ENCODE measurements at regions not wholly inside any gene's neighbourhood (a gene's known extent, or its start where the extent isn't known, plus 50 kb on each side); places are given as distances from the start of the nearest gene placed in this dataset.
"Not testable (repeated sequence)": the region's sequence is repeated elsewhere in the genome, so short reads cannot be mapped to it uniquely, and the experiment has no call there.

DNA sequence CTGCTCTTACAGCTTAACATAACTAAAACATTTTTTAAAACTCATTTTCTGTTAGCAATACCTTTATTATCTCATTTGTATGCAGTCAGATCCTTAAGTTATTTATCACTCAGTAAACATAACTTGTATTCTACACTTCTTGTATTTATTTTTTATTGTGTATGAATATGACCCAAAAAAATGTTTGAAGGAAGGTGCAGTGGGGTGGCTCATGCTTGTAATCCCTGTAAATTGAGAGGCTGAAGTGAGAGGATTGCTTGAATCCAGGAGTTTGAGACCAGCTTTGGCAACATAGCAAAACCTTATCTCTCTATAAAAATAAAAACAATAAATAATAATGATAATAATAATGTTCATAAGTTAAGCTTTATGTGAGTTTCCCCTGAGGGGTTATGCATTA, 1004.8 kb downstream of the SLITRK5 start:
- no peak overlapping the region for H3K4me3 ChIP-seq
- no peak overlapping the region for H3K27ac ChIP-seq
- DNase-seq (ENCODE audit: low read depth in 1 of 2, low spot score in 2 of 2): no peak
- H3K36me3 ChIP-seq: no peaks in the 10 kb centered on the region
- no peaks in the 10 kb centered on the region for H3K4me1 ChIP-seq (replicated peaks)
- no peaks in the 10 kb centered on the region for H3K9me3 ChIP-seq (replicated peaks)
- H3K27me3 ChIP-seq (replicated peaks): no peaks in the 10 kb centered on the region

GRCh38 chr13:88685459-88685858, 1014.3 kb downstream of the SLITRK5 start:
- no peak overlapping the region for H3K4me3 ChIP-seq
- no peaks in the 10 kb centered on the region for H3K36me3 ChIP-seq
- H3K9me3 ChIP-seq (replicated peaks): no peaks in the 10 kb centered on the region

GRCh38 chr13:88701551-88701950, 1030.4 kb downstream of the SLITRK5 start:
- H3K4me3 ChIP-seq: no peak overlapping the region
- no peak for DNase-seq (ENCODE audit: low read depth in 1 of 2, low spot score in 2 of 2)
- H3K27ac ChIP-seq: no peak overlapping the region
- no peaks in the 10 kb centered on the region for H3K36me3 ChIP-seq
- no peaks in the 10 kb centered on the region for H3K9me3 ChIP-seq (replicated peaks)
- H3K27me3 ChIP-seq (replicated peaks): no peaks in the 10 kb centered on the region
- H3K4me1 ChIP-seq (replicated peaks): no peaks in the 10 kb centered on the region

More at GRCh38 chr13:88685459-88685858, 1014.3 kb downstream of the SLITRK5 start:
- H3K27ac ChIP-seq: no peak overlapping the region
- no peak for DNase-seq (ENCODE audit: low read depth in 1 of 2, low spot score in 2 of 2)
- no peaks in the 10 kb centered on the region for H3K27me3 ChIP-seq (replicated peaks)
- no peaks in the 10 kb centered on the region for H3K4me1 ChIP-seq (replicated peaks)

- Histone ChIP-seq H3K4me3 (no peak overlapping the region), H3K9me3 (replicated peaks) (no peaks in the 10 kb centered on the region), H3K4me1 (replicated peaks) (no peaks in the 10 kb centered on the region), H3K27ac (no peak overlapping the region), H3K36me3 (no peaks in the 10 kb centered on the region), H3K27me3 (replicated peaks) (no peaks in the 10 kb centered on the region)
- no peak for DNase-seq (ENCODE audit: low read depth in 1 of 2, low spot score in 2 of 2)
Measured at GRCh38 chr13:88704600-88705275, 1033.6 kb downstream of the SLITRK5 start.

DNA sequence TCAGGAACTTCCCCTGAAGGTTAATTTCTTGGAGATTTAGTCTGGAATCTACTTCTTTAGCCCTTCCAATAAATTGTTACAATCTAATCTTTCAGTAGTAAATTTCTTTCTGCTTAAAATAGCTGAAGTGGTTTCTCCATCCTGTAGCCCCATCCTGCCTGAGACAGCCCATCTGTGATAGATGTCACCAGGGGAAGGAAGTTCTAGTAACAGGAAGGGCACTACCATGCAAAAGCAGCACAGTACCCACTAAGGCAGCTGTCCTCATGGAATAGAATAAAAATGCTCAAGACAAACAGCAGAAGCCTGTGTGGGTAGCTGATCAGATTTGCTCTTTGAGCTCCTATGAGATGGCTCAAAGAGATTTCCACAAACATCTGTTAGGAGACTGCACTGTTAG, 1036.5 kb downstream of the SLITRK5 start:
- Histone ChIP-seq H3K9me3 (replicated peaks) (no peaks in the 10 kb centered on the region), H3K27me3 (replicated peaks) (no peaks in the 10 kb centered on the region), H3K4me1 (replicated peaks) (no peaks in the 10 kb centered on the region), H3K36me3 (no peaks in the 10 kb centered on the region), H3K4me3 (no peak overlapping the region), H3K27ac (no peak overlapping the region)
- no peak for DNase-seq (ENCODE audit: low read depth in 1 of 2, low spot score in 2 of 2)

DNA sequence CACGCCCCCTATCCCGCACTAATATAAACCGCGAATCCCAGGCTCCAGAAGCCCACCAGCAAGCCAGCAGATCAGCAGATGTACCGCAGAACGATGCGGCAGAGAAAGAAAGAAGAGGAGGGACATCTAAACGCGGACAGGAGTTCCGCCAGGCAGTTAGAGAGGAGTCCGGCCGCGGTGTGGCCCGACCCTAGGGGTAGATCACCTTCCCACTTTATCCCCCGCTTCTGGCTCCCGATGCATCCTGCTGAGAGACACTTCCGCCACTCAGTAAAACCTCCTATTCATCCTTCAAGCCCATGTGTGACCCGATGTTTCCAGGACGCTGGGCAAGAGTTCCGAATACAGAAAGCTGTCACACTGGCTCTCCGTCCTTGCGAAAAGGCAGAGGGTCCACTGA, 1046.8 kb downstream of the SLITRK5 start:
- Histone ChIP-seq H3K27ac (no peak overlapping the region), H3K4me3 (no peak overlapping the region), H3K36me3 (no peaks in the 10 kb centered on the region), H3K27me3 (replicated peaks) (no peaks in the 10 kb centered on the region), H3K9me3 (replicated peaks) (peaks cover 3% of the 10 kb centered on the region), H3K4me1 (replicated peaks) (no peaks in the 10 kb centered on the region)
- no peak for DNase-seq (ENCODE audit: low read depth in 1 of 2, low spot score in 2 of 2)

DNA sequence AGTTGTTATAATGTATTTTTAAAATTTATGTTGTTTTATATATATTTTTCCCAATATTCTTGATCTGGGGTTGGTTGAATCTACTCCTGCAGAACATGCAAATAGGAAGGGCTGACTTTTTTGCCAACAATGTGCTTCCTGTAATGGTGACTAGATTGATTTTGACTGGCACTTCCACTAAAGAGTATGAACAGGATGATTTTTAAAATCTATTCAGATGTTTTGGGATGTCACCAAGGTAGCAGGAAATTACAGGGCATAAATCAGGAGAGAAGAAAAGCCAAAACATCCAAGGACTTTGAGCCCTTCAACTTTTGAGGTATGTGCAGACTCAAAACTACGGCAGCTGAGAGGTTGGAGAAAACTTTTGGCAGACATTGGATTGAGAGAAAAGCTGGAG, 1047.6 kb downstream of the SLITRK5 start:
- Histone ChIP-seq H3K27ac (no peak overlapping the region), H3K36me3 (no peaks in the 10 kb centered on the region), H3K4me3 (no peak overlapping the region), H3K4me1 (replicated peaks) (no peaks in the 10 kb centered on the region), H3K27me3 (replicated peaks) (no peaks in the 10 kb centered on the region), H3K9me3 (replicated peaks) (peaks cover 4% of the 10 kb centered on the region)
- DNase-seq (ENCODE audit: low read depth in 1 of 2, low spot score in 2 of 2): no peak

GRCh38 chr13:88726075-88726474, 1054.9 kb downstream of the SLITRK5 start:
- H3K27me3 ChIP-seq (replicated peaks): no peaks in the 10 kb centered on the region
- H3K36me3 ChIP-seq: no peaks in the 10 kb centered on the region
- H3K27ac ChIP-seq: no peak overlapping the region
- no peak overlapping the region for H3K4me3 ChIP-seq
- no peak for DNase-seq (ENCODE audit: low read depth in 1 of 2, low spot score in 2 of 2)
- no peaks in the 10 kb centered on the region for H3K4me1 ChIP-seq (replicated peaks)
- H3K9me3 ChIP-seq (replicated peaks): peaks cover 4% of the 10 kb centered on the region

DNA sequence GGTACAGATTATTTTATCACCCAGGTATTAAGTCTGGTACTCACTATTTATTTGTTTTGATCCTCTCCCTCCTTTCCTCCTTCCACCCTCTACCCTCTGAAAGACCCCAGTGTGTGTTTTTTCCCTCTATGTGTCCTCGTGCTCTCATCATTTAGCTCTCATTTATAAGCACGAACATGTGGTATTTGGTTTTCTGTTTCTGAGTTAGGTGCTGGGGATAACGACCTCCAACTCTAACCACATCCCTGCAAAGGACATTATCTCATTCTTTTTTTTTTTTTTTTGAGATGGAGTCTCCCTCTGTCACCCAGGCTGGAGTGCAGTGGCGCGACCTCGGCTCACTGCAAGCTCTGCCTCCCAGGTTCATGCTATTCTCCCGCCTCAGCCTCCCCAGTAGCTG, 1056.1 kb downstream of the SLITRK5 start:
- not testable (repeated sequence) for H3K9me3 ChIP-seq (replicated peaks); H3K36me3 ChIP-seq; H3K27me3 ChIP-seq (replicated peaks); H3K4me3 ChIP-seq; H3K4me1 ChIP-seq (replicated peaks); H3K27ac ChIP-seq; DNase-seq (ENCODE audit: low read depth in 1 of 2, low spot score in 2 of 2)

DNA sequence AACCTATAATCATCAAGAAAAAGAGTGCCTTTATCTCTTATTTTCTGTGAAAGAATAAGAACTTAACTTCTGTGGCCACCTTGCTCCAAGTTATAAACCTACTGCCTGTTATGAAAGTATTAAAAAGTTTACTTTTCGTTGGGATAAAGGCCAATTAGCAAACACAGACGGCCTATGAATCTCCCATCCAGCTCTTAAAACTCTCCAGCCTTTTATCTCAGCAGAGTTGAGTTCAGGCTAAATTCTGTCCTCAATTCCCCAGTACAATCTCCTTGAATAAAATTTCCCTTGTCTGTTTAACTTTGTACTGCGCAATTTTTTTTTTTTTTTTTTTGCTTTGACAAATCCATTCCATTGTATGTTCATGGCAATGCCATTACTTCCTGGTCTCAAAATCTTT, 1058.4 kb downstream of the SLITRK5 start:
- no peak for DNase-seq (ENCODE audit: low read depth in 1 of 2, low spot score in 2 of 2)
- no peak overlapping the region for H3K27ac ChIP-seq
- H3K27me3 ChIP-seq (replicated peaks): no peaks in the 10 kb centered on the region
- no peaks in the 10 kb centered on the region for H3K9me3 ChIP-seq (replicated peaks)
- no peaks in the 10 kb centered on the region for H3K4me1 ChIP-seq (replicated peaks)
- H3K36me3 ChIP-seq: no peaks in the 10 kb centered on the region
- H3K4me3 ChIP-seq: no peak overlapping the region

DNA sequence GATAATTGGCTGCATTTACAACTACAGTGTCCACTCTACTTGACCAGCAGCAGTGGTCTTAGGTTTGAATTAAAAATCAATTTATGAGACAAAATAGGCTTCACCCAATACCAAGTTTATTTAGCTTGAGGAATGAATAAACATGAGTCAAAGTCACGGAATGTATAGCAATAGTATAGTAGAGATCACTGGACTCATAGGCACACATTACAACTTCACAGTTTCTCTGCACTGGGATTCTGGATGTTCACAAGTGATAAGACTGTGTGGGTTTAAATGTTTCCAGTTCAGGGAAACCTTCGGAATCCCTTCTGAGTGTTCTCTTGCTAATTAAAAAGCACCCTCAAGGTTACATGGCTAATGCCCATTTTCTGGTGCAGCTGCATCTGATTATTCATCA, 1064.9 kb downstream of the SLITRK5 start:
- Histone ChIP-seq H3K9me3 (replicated peaks) (no peaks in the 10 kb centered on the region), H3K4me3 (no peak overlapping the region), H3K4me1 (replicated peaks) (no peaks in the 10 kb centered on the region), H3K27me3 (replicated peaks) (no peaks in the 10 kb centered on the region), H3K36me3 (no peaks in the 10 kb centered on the region), H3K27ac (no peak overlapping the region)
- no peak for DNase-seq (ENCODE audit: low read depth in 1 of 2, low spot score in 2 of 2)

DNA sequence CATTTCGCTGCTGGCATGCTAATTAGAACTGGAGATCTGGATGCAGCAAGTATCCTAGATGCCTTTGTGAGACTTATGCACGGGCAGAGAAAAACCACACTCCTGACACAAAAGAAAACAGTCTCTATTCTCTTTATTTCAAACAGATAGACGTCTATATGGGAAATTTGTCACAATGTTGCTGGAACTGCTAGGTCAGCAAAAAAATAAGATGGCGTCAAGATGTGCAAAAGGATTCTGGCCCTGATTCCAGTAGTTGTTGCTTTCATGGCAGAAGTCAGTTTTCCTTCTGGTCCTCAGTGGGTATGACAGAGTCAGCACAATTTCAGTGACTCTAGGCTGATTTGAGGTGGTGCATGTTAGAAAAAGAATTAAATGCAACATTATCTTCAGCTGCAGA, 1068.0 kb downstream of the SLITRK5 start:
- no peaks in the 10 kb centered on the region for H3K4me1 ChIP-seq (replicated peaks)
- H3K4me3 ChIP-seq: no peak overlapping the region
- no peaks in the 10 kb centered on the region for H3K36me3 ChIP-seq
- H3K27ac ChIP-seq: no peak overlapping the region
- H3K27me3 ChIP-seq (replicated peaks): no peaks in the 10 kb centered on the region
- H3K9me3 ChIP-seq (replicated peaks): no peaks in the 10 kb centered on the region
- no peak for DNase-seq (ENCODE audit: low read depth in 1 of 2, low spot score in 2 of 2)

- Histone ChIP-seq H3K9me3 (replicated peaks) (no peaks in the 10 kb centered on the region), H3K4me3 (no peak overlapping the region), H3K27ac (no peak overlapping the region), H3K36me3 (no peaks in the 10 kb centered on the region), H3K27me3 (replicated peaks) (no peaks in the 10 kb centered on the region), H3K4me1 (replicated peaks) (no peaks in the 10 kb centered on the region)
- no peak for DNase-seq (ENCODE audit: low read depth in 1 of 2, low spot score in 2 of 2)
Measured at GRCh38 chr13:88744289-88744688, 1073.1 kb downstream of the SLITRK5 start.

- no peak for DNase-seq (ENCODE audit: low read depth in 1 of 2, low spot score in 2 of 2)
- H3K27ac ChIP-seq: no peak overlapping the region
- H3K4me1 ChIP-seq (replicated peaks): no peaks in the 10 kb centered on the region
- no peaks in the 10 kb centered on the region for H3K9me3 ChIP-seq (replicated peaks)
- H3K27me3 ChIP-seq (replicated peaks): no peaks in the 10 kb centered on the region
- H3K4me3 ChIP-seq: no peak overlapping the region
- H3K36me3 ChIP-seq: no peaks in the 10 kb centered on the region
Measured at GRCh38 chr13:88745011-88745410, 1073.8 kb downstream of the SLITRK5 start.

DNA sequence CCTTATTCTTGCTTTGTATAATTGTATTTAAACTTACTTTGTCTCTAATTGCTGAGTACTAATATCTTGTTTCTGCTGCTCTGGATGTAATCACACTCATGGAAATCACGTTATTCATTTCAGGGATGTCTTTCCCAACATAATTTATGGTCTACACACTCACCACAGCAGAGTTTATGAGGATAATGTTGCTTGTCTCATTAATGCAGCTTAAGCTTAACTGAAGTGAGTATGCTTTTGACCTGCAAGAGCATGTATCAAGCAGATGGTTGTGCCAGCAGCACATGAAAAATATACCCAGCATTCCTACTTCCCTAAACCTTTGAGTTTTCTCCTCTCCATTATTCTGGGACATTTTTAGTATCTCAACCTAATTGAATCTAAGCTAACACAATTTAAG, 1080.9 kb downstream of the SLITRK5 start:
- no peak overlapping the region for H3K4me3 ChIP-seq
- DNase-seq (ENCODE audit: low read depth in 1 of 2, low spot score in 2 of 2): no peak
- no peaks in the 10 kb centered on the region for H3K9me3 ChIP-seq (replicated peaks)
- no peak overlapping the region for H3K27ac ChIP-seq
- no peaks in the 10 kb centered on the region for H3K4me1 ChIP-seq (replicated peaks)
- H3K27me3 ChIP-seq (replicated peaks): no peaks in the 10 kb centered on the region
- H3K36me3 ChIP-seq: no peaks in the 10 kb centered on the region
